22Rv1 (cell line): ENCODE measurements at regions not wholly inside any gene's neighbourhood (a gene's known extent, or its start where the extent isn't known, plus 50 kb on each side); places are given as distances from the start of the nearest gene placed in this dataset.

ENCODE experiments used
- ZFX ChIP-seq: fragments of 450-650 bp; IDR thresholded peaks from 2 replicates; pipeline ENCODE4 v1.6.1; 2017; ENCODE audit warnings: antibody characterized with exemption, borderline replicate concordance
- TF ChIP-seq, protein P1 (sequence below): fragments of 450-650 bp; IDR thresholded peaks from 2 replicates; pipeline ENCODE4 v1.5.1; 2017; ENCODE audit warnings: mild to moderate bottlenecking

DNA sequence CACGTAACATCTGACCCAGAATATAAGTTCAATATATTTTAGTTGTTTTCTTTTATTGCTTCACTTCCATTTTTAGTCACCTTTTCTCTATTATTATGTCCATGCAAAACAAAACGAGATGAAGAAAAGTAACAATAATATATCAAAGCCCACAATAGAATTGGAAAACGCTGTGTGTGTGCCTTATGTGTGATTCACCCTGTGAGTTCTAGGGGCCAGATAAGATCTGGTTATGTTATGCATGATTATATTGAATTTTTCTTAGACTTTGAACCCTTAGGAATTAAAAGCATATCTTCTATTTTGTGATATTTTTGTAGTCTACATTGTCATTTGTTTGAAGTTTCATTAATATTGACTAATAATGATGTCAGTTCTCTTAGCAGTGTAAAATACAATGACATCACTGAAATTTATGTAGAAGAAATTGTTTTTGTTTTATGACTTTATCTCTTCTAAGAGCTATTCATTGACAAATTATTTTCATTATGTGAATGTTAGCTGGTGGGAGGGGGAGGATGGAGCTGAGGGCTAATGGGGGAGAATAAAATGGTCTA is 243.6 kb downstream of the TFAP2B start:
- TF ChIP-seq, protein P1, sequence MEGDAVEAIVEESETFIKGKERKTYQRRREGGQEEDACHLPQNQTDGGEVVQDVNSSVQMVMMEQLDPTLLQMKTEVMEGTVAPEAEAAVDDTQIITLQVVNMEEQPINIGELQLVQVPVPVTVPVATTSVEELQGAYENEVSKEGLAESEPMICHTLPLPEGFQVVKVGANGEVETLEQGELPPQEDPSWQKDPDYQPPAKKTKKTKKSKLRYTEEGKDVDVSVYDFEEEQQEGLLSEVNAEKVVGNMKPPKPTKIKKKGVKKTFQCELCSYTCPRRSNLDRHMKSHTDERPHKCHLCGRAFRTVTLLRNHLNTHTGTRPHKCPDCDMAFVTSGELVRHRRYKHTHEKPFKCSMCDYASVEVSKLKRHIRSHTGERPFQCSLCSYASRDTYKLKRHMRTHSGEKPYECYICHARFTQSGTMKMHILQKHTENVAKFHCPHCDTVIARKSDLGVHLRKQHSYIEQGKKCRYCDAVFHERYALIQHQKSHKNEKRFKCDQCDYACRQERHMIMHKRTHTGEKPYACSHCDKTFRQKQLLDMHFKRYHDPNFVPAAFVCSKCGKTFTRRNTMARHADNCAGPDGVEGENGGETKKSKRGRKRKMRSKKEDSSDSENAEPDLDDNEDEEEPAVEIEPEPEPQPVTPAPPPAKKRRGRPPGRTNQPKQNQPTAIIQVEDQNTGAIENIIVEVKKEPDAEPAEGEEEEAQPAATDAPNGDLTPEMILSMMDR: no peak
- TF ChIP-seq ZFX: no peak
